CD14-positive monocyte (primary cell): ENCODE measurements at regions not wholly inside any gene's neighbourhood (a gene's known extent, or its start where the extent isn't known, plus 50 kb on each side); places are given as distances from the start of the nearest gene placed in this dataset.

Experiments used
- DNase-seq, 3 donors: peaks; one replicate each; pipeline ENCODE4 v3.0.0-alpha.2; 2011 to 2022
- H2AFZ ChIP-seq: 2 replicates; pipeline ENCODE4 v1.6.0; 2012; ENCODE audit warnings: mild to moderate bottlenecking, low read depth, low read length, inconsistent platforms; ENCODE audit not compliant: insufficient read depth, poor library complexity, severe bottlenecking
- H3K27ac ChIP-seq, 2 donors: 1 replicate in 1 of 2; 2 replicates in 1 of 2; pipeline ENCODE4 v1.5.1; 2012 to 2013; ENCODE audit warnings: low read length in 2 of 2, control low read depth in 1 of 2, inconsistent platforms in 1 of 2, low read depth in 1 of 2, mild to moderate bottlenecking in 1 of 2
- H3K27me3 ChIP-seq, 2 donors: one replicate each; pipeline versions ENCODE4 v1.6.0 to v1.6.1; 2011 to 2013; ENCODE audit warnings: low read length in 2 of 2; ENCODE audit not compliant: control insufficient read depth in 2 of 2, insufficient read depth in 2 of 2
- H3K36me3 ChIP-seq, 2 donors: replicated peaks in 1 of 2; 1 replicate in 1 of 2; 2 replicates in 1 of 2; pipeline versions ENCODE4 v1.5.1 to v1.6.1; 2012 to 2013; ENCODE audit warnings: low read length in 2 of 2, control low read depth in 1 of 2, inconsistent platforms in 1 of 2, mild to moderate bottlenecking in 1 of 2; ENCODE audit not compliant: insufficient read depth in 2 of 2, control insufficient read depth in 1 of 2
- H3K4me1 ChIP-seq, 2 donors: 1 replicate in 1 of 2; 2 replicates in 1 of 2; pipeline versions ENCODE4 v1.5.1 to v1.6.1; 2012 to 2013; ENCODE audit warnings: low read length in 2 of 2, control low read depth in 1 of 2, inconsistent platforms in 1 of 2, mild to moderate bottlenecking in 1 of 2, moderate library complexity in 1 of 2; ENCODE audit not compliant: insufficient read depth in 2 of 2, control insufficient read depth in 1 of 2
- H3K4me2 ChIP-seq: replicated peaks from 2 replicates; pipeline ENCODE3; 2012; ENCODE audit warnings: low read length, moderate library complexity, mild to moderate bottlenecking; ENCODE audit not compliant: poor library complexity, severe bottlenecking; ENCODE audit errors: extremely low read depth
- H3K4me3 ChIP-seq, 3 experiments: fragments of 200-600 bp in 1 of 3; sonication (generic) in 1 of 3; replicated peaks in 1 of 3; 1 replicate in 2 of 3; 2 replicates in 1 of 3; pipeline ENCODE4 v1.5.1; 2011 to 2013; ENCODE audit warnings: low read length in 3 of 3, mild to moderate bottlenecking in 3 of 3, control low read depth in 2 of 3, low read depth in 2 of 3, inconsistent platforms in 1 of 3, moderate library complexity in 1 of 3
- H3K79me2 ChIP-seq: 2 replicates; pipeline ENCODE4 v1.6.0; 2012; ENCODE audit warnings: mild to moderate bottlenecking, control low read depth, inconsistent platforms, low read length, moderate library complexity; ENCODE audit not compliant: insufficient read depth
- H3K9ac ChIP-seq: 2 replicates; pipeline ENCODE4 v1.6.0; 2017; ENCODE audit warnings: low read length, mild to moderate bottlenecking; ENCODE audit not compliant: insufficient read depth, poor library complexity, severe bottlenecking
- H3K9me3 ChIP-seq, 2 donors: replicated peaks in 1 of 2; 1 replicate in 1 of 2; 2 replicates in 1 of 2; pipeline versions ENCODE4 v1.5.1 to v1.6.1; 2012 to 2013; ENCODE audit warnings: low read length in 2 of 2, control low read depth in 1 of 2; ENCODE audit not compliant: control insufficient read depth in 1 of 2, insufficient read depth in 1 of 2
- H4K20me1 ChIP-seq: 2 replicates; pipeline ENCODE4 v1.6.0; 2012; ENCODE audit warnings: mild to moderate bottlenecking, low read length, control low read depth, moderate library complexity; ENCODE audit not compliant: insufficient read depth
- H3K27ac Mint-ChIP-seq, 7 donors: one replicate each; pipeline ENCODE4 v1.8.0; 2020; ENCODE audit warnings: mild to moderate bottlenecking in 7 of 7, mixed read lengths in 7 of 7, moderate library complexity in 6 of 7, inconsistent platforms in 2 of 7
- H3K27me3 Mint-ChIP-seq, 3 donors: one replicate each; pipeline ENCODE4 v1.8.0; 2021 to 2022; ENCODE audit warnings: low read depth in 3 of 3, mild to moderate bottlenecking in 3 of 3, mixed read lengths in 3 of 3, moderate library complexity in 3 of 3, inconsistent platforms in 1 of 3
- H3K36me3 Mint-ChIP-seq, 2 donors: one replicate each; pipeline ENCODE4 v1.8.0; 2020; ENCODE audit warnings: mixed read lengths in 2 of 2, inconsistent platforms in 1 of 2, mild to moderate bottlenecking in 1 of 2
- H3K4me1 Mint-ChIP-seq: one replicate; pipeline ENCODE4 v1.8.0; 2020; ENCODE audit warnings: mild to moderate bottlenecking, mixed read lengths
- H3K4me3 Mint-ChIP-seq, 2 donors: one replicate each; pipeline ENCODE4 v1.8.0; 2020; ENCODE audit warnings: mild to moderate bottlenecking in 2 of 2, mixed read lengths in 2 of 2, moderate library complexity in 1 of 2
- H3K9me3 Mint-ChIP-seq, 7 donors: one replicate each; pipeline ENCODE4 v1.8.0; 2020 to 2022; ENCODE audit warnings: mixed read lengths in 7 of 7, mild to moderate bottlenecking in 6 of 7, moderate library complexity in 6 of 7, inconsistent platforms in 2 of 7
- WGBS: methylation state at CpG from one replicate; pipeline ENCODE4 v1.1.5; 2013; ENCODE audit warnings: missing lambda C conversion rate; ENCODE audit not compliant: insufficient coverage; 5-methylcytosine and 5-hydroxymethylcytosine counted together
- intact Hi-C, 2 donors: fragments of 100-400 bp; cut with micrococcal nuclease; formaldehyde crosslinking; loops; one replicate each; pipeline versions ENCODE4 v1.15.0 to v1.15.1; 2023
- TF ChIP-seq, protein P1 (sequence below): fragments of 200-600 bp; IDR thresholded peaks from one replicate; pipeline ENCODE4 v1.8.0; 2022; ENCODE audit warnings: antibody characterized with exemption, mild to moderate bottlenecking

GRCh38 chr6:56335726-56336125 lies 88.3 kb upstream of the COL21A1 start:
- Histone ChIP-seq H3K9ac (no peak overlapping the region), H3K4me3 (no peak overlapping the region), H3K79me2 (no peaks in the 10 kb centered on the region), H4K20me1 (no peaks in the 10 kb centered on the region), H3K4me2 (no peak overlapping the region), H3K27me3 (no peaks in the 10 kb centered on the region), H2AFZ (no peak overlapping the region), H3K27ac (no peak overlapping the region), H3K9me3 (no peaks in the 10 kb centered on the region), H3K4me1 (no peaks in the 10 kb centered on the region), H3K36me3 (no peaks in the 10 kb centered on the region)
- Mint-ChIP-seq H3K27me3 (peaks cover 1 to 5% (median 5%) of the 10 kb centered on the region in 3 donors), H3K36me3 (no peaks in the 10 kb centered on the region), H3K9me3 (peaks cover 0 to 2% (median 0%) of the 10 kb centered on the region in 7 donors), H3K27ac (peak overlapping the region in 1 of 7 donors; percentile 9), H3K4me3 (no peak overlapping the region), H3K4me1 (no peaks in the 10 kb centered on the region)
- TF ChIP-seq, protein P1, sequence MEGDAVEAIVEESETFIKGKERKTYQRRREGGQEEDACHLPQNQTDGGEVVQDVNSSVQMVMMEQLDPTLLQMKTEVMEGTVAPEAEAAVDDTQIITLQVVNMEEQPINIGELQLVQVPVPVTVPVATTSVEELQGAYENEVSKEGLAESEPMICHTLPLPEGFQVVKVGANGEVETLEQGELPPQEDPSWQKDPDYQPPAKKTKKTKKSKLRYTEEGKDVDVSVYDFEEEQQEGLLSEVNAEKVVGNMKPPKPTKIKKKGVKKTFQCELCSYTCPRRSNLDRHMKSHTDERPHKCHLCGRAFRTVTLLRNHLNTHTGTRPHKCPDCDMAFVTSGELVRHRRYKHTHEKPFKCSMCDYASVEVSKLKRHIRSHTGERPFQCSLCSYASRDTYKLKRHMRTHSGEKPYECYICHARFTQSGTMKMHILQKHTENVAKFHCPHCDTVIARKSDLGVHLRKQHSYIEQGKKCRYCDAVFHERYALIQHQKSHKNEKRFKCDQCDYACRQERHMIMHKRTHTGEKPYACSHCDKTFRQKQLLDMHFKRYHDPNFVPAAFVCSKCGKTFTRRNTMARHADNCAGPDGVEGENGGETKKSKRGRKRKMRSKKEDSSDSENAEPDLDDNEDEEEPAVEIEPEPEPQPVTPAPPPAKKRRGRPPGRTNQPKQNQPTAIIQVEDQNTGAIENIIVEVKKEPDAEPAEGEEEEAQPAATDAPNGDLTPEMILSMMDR = no peak
- intact Hi-C loops = no loop called here
- no CpG with 5 or more reads among the region's 1 CpG for WGBS
- DNase-seq = no peak

DNA sequence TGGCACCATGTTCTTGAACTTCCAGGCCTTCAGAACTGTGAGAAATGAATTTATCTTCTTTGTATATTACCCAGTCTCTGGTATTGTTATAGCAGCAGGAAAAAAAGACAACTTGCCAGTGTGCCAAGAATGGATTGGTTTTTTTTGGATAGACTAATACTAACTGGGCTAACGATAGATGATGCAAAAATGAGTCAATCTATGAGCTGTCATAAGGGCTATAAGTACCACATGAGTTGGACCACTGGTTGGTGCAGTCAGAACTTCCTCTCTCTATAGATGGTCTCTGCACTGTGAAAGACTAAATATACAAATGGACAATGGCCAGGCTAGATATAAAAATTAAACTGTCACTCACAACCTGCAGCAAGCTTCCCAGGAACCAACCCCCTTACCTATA lies 87.6 kb upstream of the COL21A1 start:
- H3K9me3 ChIP-seq = no peaks in the 10 kb centered on the region
- H3K4me1 ChIP-seq = no peaks in the 10 kb centered on the region
- Mint-ChIP-seq H3K4me1 (no peaks in the 10 kb centered on the region), H3K27me3 (peaks cover 1 to 5% (median 2%) of the 10 kb centered on the region in 3 donors), H3K9me3 (peaks cover 0 to 2% (median 0%) of the 10 kb centered on the region in 7 donors), H3K36me3 (no peaks in the 10 kb centered on the region), H3K4me3 (no peak overlapping the region), H3K27ac (no peak overlapping the region)
- H3K27me3 ChIP-seq = no peaks in the 10 kb centered on the region
- no peaks in the 10 kb centered on the region for H3K36me3 ChIP-seq
- no peaks in the 10 kb centered on the region for H4K20me1 ChIP-seq
- H2AFZ ChIP-seq = no peak overlapping the region
- intact Hi-C loops = no loop called here
- H3K4me2 ChIP-seq = no peak overlapping the region
- no peak overlapping the region for H3K9ac ChIP-seq
- no peak for DNase-seq
- no peak overlapping the region for H3K4me3 ChIP-seq
- no peaks in the 10 kb centered on the region for H3K79me2 ChIP-seq
- no peak overlapping the region for H3K27ac ChIP-seq
- WGBS = no CpG with 5 or more reads among the region's 1 CpG
- TF ChIP-seq, protein P1 = no peak
